Nephron (organoid): ENCODE measurements at regions not wholly inside any gene's neighbourhood (a gene's known extent, or its start where the extent isn't known, plus 50 kb on each side); places are given as distances from the start of the nearest gene placed in this dataset.

Experiments used
- H3K27ac Mint-ChIP-seq, 3 experiments: 2 replicates each; pipeline ENCODE4 v1.8.0; 2020; ENCODE audit warnings: mixed read lengths in 3 of 3, mild to moderate bottlenecking in 2 of 3, moderate library complexity in 1 of 3
- H3K27me3 Mint-ChIP-seq: 2 replicates; pipeline ENCODE4 v1.8.0; 2021; ENCODE audit warnings: low read depth, mild to moderate bottlenecking, moderate library complexity, mixed read lengths
- H3K36me3 Mint-ChIP-seq: 2 replicates; pipeline ENCODE4 v1.8.0; 2020; ENCODE audit warnings: low read depth, mixed read lengths
- H3K4me1 Mint-ChIP-seq: 2 replicates; pipeline ENCODE4 v1.8.0; 2020; ENCODE audit warnings: mixed read lengths
- H3K4me3 Mint-ChIP-seq, 3 experiments: 2 replicates each; pipeline ENCODE4 v1.8.0; 2020; ENCODE audit warnings: mild to moderate bottlenecking in 3 of 3, mixed read lengths in 3 of 3, moderate library complexity in 2 of 3
- H3K9me3 Mint-ChIP-seq: 2 replicates; pipeline ENCODE4 v1.8.0; 2020; ENCODE audit warnings: mixed read lengths
- CTCF ChIP-seq, 3 experiments: fragments of 200-600 bp; sonication (generic); IDR thresholded peaks; one replicate each; pipeline ENCODE4 v1.5.0; 2021; ENCODE audit warnings: antibody characterized with exemption in 3 of 3; ENCODE audit not compliant: unreplicated experiment in 3 of 3

DNA sequence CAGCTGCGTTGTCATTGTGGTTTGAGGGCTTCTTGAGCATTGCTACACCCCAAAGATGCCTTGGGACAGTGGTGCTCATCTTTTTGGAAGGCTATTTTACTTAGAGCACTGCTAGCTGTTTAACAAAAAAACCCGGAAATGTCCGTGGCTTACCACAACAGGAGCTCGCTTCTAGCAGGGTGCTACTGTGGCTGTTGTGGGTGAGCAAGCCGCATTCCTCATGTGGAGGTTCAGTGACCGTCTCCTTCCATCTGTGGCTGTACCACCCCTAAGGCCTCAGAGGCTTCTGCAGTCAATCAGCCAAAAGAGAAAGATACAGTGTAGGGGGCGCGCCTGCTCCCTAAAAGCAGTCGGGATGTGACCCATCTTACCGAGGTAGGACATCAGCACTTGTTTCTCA is 1004.2 kb downstream of the UQCRFS1 start:
- Mint-ChIP-seq H3K27ac (no peak overlapping the region), H3K9me3 (peaks cover 3% of the 10 kb centered on the region), H3K27me3 (peaks cover 3% of the 10 kb centered on the region), H3K4me3 (no peak overlapping the region), H3K36me3 (no peaks in the 10 kb centered on the region), H3K4me1 (peaks cover 30% of the 10 kb centered on the region)
- no peak for TF ChIP-seq CTCF (IDR thresholded peaks at IDR 0.05; ENCODE audit: unreplicated experiment in 3 of 3)

DNA sequence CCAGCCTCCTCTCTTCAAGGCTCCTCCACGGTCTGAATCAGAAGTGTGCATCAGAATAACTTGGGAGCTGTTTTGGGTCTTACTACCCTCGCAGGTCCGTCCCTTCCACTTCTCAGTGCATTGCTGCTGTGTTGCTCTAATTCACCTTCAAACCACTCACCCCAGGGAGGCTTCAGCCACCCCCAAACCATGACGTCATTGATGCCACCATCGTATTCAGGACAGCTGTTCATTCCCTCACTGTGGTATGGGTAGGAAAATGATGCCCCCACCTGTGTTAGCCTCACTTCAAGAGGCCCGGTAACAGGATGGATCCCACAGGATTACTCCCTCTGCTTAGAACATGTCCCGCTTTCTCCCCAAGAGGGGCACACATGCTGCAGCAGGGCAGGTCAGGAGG is 1005.7 kb downstream of the UQCRFS1 start:
- peaks cover 3% of the 10 kb centered on the region for H3K36me3 Mint-ChIP-seq
- H3K4me1 Mint-ChIP-seq: peaks cover 30% of the 10 kb centered on the region
- H3K27ac Mint-ChIP-seq: no peak overlapping the region
- peaks cover 3% of the 10 kb centered on the region for H3K27me3 Mint-ChIP-seq
- peaks cover 7% of the 10 kb centered on the region for H3K9me3 Mint-ChIP-seq
- TF ChIP-seq CTCF (IDR thresholded peaks at IDR 0.05; ENCODE audit: unreplicated experiment in 3 of 3): no peak
- no peak overlapping the region for H3K4me3 Mint-ChIP-seq

DNA sequence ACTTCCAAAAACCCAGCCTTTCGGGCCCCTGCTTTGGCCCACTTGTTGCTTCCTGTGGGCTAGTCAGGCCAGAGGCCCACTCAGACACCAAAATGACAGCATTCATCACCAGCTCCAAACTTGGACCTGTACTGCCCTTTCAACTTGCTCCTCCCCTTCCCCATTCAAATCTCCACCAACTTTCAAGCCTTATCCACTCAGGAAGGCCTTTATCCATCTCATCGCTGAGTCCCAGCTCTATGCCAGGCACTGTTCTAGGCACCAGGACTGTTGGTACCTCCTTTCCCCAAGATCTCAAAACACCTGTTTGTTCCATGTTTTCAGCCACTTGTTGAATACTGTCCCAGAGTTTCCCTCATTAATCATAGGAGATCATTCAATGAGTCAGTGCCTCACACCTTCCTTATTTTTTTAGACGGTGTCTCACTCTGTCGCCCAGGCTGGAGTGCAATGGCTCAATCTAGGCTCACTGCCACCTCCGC is 1011.4 kb downstream of the UQCRFS1 start:
- Mint-ChIP-seq H3K27me3 (peaks cover 4% of the 10 kb centered on the region), H3K36me3 (peaks cover 3% of the 10 kb centered on the region), H3K4me3 (no peak overlapping the region), H3K27ac (no peak overlapping the region), H3K9me3 (peaks cover 7% of the 10 kb centered on the region), H3K4me1 (peaks cover 13% of the 10 kb centered on the region)
- TF ChIP-seq CTCF (IDR thresholded peaks at IDR 0.05; ENCODE audit: unreplicated experiment in 3 of 3): no peak

DNA sequence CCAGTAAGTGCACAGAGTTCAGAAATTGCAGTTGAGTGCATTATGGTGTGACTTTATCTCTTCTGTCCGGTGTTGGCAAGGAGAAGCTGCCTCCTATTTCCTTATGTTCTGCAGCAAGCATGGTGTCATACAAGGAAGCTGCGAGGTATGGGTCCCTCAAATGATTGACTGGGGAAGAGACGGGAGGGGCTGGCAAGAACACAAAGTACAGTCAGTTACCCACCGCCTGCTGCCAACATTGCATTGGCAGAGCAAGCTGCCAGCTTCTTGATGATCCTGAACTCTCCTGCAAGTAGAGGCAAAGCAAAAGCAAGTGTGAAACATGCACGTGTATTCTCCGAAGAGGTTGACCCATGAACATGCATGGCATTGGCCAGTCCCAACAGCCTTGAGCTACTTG is 1013.6 kb downstream of the UQCRFS1 start:
- no peak for TF ChIP-seq CTCF (IDR thresholded peaks at IDR 0.05; ENCODE audit: unreplicated experiment in 3 of 3)
- Mint-ChIP-seq H3K9me3 (peaks cover 7% of the 10 kb centered on the region), H3K4me3 (no peak overlapping the region), H3K27ac (no peak overlapping the region), H3K27me3 (peaks cover 8% of the 10 kb centered on the region), H3K4me1 (peaks cover 25% of the 10 kb centered on the region), H3K36me3 (peaks cover 3% of the 10 kb centered on the region)

DNA sequence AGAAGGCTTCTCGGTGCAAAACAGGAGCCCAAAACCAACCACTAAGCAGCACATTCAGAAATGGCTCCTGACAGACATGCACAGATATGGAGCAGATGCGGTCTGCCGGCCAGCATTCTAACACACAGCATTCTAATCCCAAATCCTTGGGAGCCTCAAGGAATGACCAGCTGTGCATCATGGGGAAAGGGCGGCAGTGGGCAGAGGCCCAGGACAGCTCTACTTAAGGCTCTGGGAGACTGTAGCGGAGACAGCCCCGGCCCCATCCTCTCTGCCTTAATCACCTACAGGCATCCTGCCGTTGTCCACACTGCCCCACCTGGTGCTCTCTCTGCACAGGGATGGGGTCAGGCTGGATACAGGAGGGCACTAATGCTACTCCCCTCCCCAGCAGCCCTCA is 1016.0 kb downstream of the UQCRFS1 start:
- Mint-ChIP-seq H3K27ac (no peak overlapping the region), H3K4me1 (peaks cover 30% of the 10 kb centered on the region), H3K36me3 (no peaks in the 10 kb centered on the region), H3K4me3 (no peak overlapping the region), H3K27me3 (peaks cover 12% of the 10 kb centered on the region), H3K9me3 (no peaks in the 10 kb centered on the region)
- no peak for TF ChIP-seq CTCF (IDR thresholded peaks at IDR 0.05; ENCODE audit: unreplicated experiment in 3 of 3)

DNA sequence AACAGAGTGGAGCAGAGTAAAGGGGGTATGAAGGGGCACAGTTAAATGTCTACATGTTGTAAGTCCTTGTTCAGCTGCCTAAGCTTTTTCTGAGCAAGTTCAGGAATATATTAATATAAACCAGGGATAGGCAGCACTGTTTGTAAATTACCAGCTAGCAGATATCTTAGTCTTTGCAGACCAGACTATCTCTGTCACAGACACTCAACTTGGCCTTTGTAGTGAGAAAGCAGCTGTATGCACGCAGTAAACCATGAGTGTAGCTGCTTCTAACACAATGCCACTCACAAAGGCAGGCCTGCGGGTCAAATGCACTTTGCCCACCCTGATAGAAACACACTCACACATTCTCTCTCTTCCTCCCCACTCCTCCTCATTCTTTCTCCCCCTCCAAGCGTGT is 1016.9 kb downstream of the UQCRFS1 start:
- Mint-ChIP-seq H3K9me3 (no peaks in the 10 kb centered on the region), H3K27ac (peak overlapping the region; percentile 47 to 70 (median 57)), H3K36me3 (no peaks in the 10 kb centered on the region), H3K27me3 (peaks cover 12% of the 10 kb centered on the region), H3K4me1 (peaks cover 30% of the 10 kb centered on the region), H3K4me3 (no peak overlapping the region)
- TF ChIP-seq CTCF (IDR thresholded peaks at IDR 0.05; ENCODE audit: unreplicated experiment in 3 of 3): no peak
